ENCODE measurements at regions not wholly inside any gene's neighbourhood (a gene's known extent, or its start where the extent isn't known, plus 50 kb on each side); places are given as distances from the start of the nearest gene placed in this dataset.

GRCh38 chr9:107969141-107969540, 479.6 kb upstream of the KLF4 start:
- H3K4me1 ChIP-seq (ENCODE audit: control insufficient read depth, insufficient read depth, low read length) = peaks cover 3% of the 10 kb centered on the region; the same call in 1 of the 2 replicates
- H2BK120ac ChIP-seq (ENCODE audit: low read depth, low read length) = no peak overlapping the region
- WGBS, 2 experiments (ENCODE audit: extremely low coverage in 2 of 2, insufficient read length in 1 of 2) = no CpG with 5 or more reads among the region's 5 CpGs
- H4K8ac ChIP-seq (ENCODE audit: low read depth in 2 of 2, low read length in 2 of 2) = no peak overlapping the region
- dilution Hi-C loops (cut with HindIII; ENCODE audit: low sequenced_read_pairs, unreplicated experiment) = no loop called here
- no peak overlapping the region for H3K56ac ChIP-seq (ENCODE audit: extremely low read depth, insufficient read depth, low read length)
- no peak for TF ChIP-seq RAD21 (IDR thresholded peaks at IDR 0.05; ENCODE audit: low read length)
- no peak for TF ChIP-seq SMC3 (IDR thresholded peaks at IDR 0.05; ENCODE audit: low read depth, low read length)
- TF ChIP-seq ELK1 (IDR thresholded peaks at IDR 0.05; ENCODE audit: borderline replicate concordance, low read depth, low read length) = no peak
- no peak for TF ChIP-seq FOS (IDR thresholded peaks at IDR 0.05; ENCODE audit: low read depth, low read length)
- no peak for TF ChIP-seq RCOR1 (IDR thresholded peaks at IDR 0.05; ENCODE audit: insufficient replicate concordance, low read length)
- no peak for TF ChIP-seq CHD1 (IDR thresholded peaks at IDR 0.05; ENCODE audit: low read depth, low read length)
- no peak overlapping the region for H2AK5ac ChIP-seq (ENCODE audit: low read depth, low read length)
- no peaks in the 10 kb centered on the region for H3K9me1 ChIP-seq (ENCODE audit: insufficient read depth, low read length)
- H3K9me3 ChIP-seq (ENCODE audit: control insufficient read depth, insufficient read depth, low read length) = no peaks in the 10 kb centered on the region
- intact Hi-C loops (cut with micrococcal nuclease) = no loop called here
- no peak overlapping the region for H3K23ac ChIP-seq (ENCODE audit: low read depth, low read length)
- ChIA-PET POLR2A (ENCODE audit: unreplicated experiment) (no interaction called here), CTCF (no interaction called here)
- no peaks in the 10 kb centered on the region for H3K36me3 ChIP-seq (ENCODE audit: control insufficient read depth, insufficient read depth, low read length)
- H4K91ac ChIP-seq (ENCODE audit: insufficient read depth, low read depth, low read length) = no peak overlapping the region
- no peak overlapping the region for H3K14ac ChIP-seq (replicated peaks; ENCODE audit: low read depth, low read length)
- no peak overlapping the region for H3K9ac ChIP-seq (ENCODE audit: low read depth, low read length)
- no peak overlapping the region for H2AK9ac ChIP-seq (replicated peaks; ENCODE audit: low read depth, low read length, poor library complexity)
- H3K4ac ChIP-seq (ENCODE audit: low read depth, low read length) = no peak overlapping the region
- H3K18ac ChIP-seq (ENCODE audit: low read depth, low read length) = no peak overlapping the region
- H3K27me3 ChIP-seq (ENCODE audit: control insufficient read depth, insufficient read depth, low read length) = no peaks in the 10 kb centered on the region
- H3K4me2 ChIP-seq (ENCODE audit: low read depth, low read length) = no peak overlapping the region
- BruUV-seq (replicated peaks) = no TSS peak
- DNase-seq = no peak
- no peak overlapping the region for H2AFZ ChIP-seq (replicated peaks; ENCODE audit: low read length, poor library complexity)
- no peak overlapping the region for H2BK15ac ChIP-seq (ENCODE audit: low read depth, low read length)
- in situ Hi-C loops (cut with MboI; ENCODE audit: low sequenced_read_pairs) = no loop called here
- no peaks in the 10 kb centered on the region for H3K79me1 ChIP-seq (ENCODE audit: low read depth in 1 of 2, low read length in 2 of 2)
- H3K27ac ChIP-seq (ENCODE audit: insufficient read depth, low read length) = no peak overlapping the region
- no peak overlapping the region for H2BK20ac ChIP-seq (ENCODE audit: low read depth, low read length)
- H4K20me1 ChIP-seq (ENCODE audit: insufficient read depth, low read length) = no peaks in the 10 kb centered on the region
- no peak for ATAC-seq (ENCODE audit: low read depth)
- H3K4me3 ChIP-seq (ENCODE audit: insufficient read depth, low read depth, low read length) = no peak overlapping the region
- H4K5ac ChIP-seq (ENCODE audit: low read depth, low read length) = no peak overlapping the region
- no peak overlapping the region for H2BK5ac ChIP-seq (ENCODE audit: low read depth, low read length, poor library complexity, severe bottlenecking)
